Neural progenitor cell (in vitro differentiated cells): ENCODE measurements at regions not wholly inside any gene's neighbourhood (a gene's known extent, or its start where the extent isn't known, plus 50 kb on each side); places are given as distances from the start of the nearest gene placed in this dataset.

Source experiments
- EZH2 ChIP-seq: fragments of 200-600 bp; sonication (generic); IDR thresholded peaks from 2 replicates; pipeline ENCODE4 v1.6.1; 2017; ENCODE audit warnings: antibody characterized with exemption, mild to moderate bottlenecking, moderate library complexity
- EZH2phosphoT487 ChIP-seq: fragments of 200-600 bp; sonication (generic); IDR thresholded peaks from 2 replicates; pipeline ENCODE4 v1.6.1; 2017; ENCODE audit warnings: antibody characterized with exemption
- TF ChIP-seq, protein P1 (sequence below): fragments of 200-600 bp; sonication (generic); IDR thresholded peaks from 2 replicates; pipeline ENCODE4 v1.5.1; 2017; ENCODE audit warnings: antibody characterized with exemption, mild to moderate bottlenecking

DNA sequence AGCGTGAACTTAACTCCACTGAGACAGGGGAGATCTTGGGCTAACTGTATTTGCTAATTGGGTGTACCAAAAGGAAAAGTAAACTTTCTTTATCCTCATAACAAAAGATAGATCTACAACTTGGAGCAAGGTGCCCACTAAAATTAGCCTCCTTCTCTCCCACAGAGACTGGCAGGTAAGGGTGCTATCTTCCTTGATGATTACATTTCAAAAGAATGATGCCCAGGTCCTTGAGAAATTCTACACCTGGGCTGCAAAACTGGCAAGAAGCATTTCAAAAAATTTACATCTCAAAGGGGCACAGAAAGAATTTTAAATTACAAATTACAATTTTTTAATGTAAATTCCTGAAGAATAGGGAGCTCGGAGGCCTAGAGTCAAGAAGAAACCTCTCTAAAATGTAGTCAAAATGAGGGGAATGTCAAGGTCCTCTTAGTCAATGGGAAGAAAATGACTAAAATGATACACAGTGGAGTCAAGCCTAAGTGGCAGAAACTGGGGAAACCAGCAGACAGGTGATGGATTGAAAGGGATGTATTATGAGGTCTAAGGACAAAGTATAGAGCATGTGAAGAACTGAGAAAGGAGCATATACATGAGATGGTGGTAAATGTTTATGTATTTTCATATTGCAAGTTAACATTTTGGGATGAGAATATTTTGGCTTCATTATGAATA, 348.3 kb upstream of the TUSC1 start:
- TF ChIP-seq, protein P1, sequence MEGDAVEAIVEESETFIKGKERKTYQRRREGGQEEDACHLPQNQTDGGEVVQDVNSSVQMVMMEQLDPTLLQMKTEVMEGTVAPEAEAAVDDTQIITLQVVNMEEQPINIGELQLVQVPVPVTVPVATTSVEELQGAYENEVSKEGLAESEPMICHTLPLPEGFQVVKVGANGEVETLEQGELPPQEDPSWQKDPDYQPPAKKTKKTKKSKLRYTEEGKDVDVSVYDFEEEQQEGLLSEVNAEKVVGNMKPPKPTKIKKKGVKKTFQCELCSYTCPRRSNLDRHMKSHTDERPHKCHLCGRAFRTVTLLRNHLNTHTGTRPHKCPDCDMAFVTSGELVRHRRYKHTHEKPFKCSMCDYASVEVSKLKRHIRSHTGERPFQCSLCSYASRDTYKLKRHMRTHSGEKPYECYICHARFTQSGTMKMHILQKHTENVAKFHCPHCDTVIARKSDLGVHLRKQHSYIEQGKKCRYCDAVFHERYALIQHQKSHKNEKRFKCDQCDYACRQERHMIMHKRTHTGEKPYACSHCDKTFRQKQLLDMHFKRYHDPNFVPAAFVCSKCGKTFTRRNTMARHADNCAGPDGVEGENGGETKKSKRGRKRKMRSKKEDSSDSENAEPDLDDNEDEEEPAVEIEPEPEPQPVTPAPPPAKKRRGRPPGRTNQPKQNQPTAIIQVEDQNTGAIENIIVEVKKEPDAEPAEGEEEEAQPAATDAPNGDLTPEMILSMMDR: no peak
- TF ChIP-seq EZH2: no peak
- no peak for TF ChIP-seq EZH2phosphoT487
